Nephron (organoid): ENCODE measurements at regions not wholly inside any gene's neighbourhood (a gene's known extent, or its start where the extent isn't known, plus 50 kb on each side); places are given as distances from the start of the nearest gene placed in this dataset.

ENCODE experiments used
- H3K27ac Mint-ChIP-seq, 3 experiments: 2 replicates each; pipeline ENCODE4 v1.8.0; 2020; ENCODE audit warnings: mixed read lengths in 3 of 3, mild to moderate bottlenecking in 2 of 3, moderate library complexity in 1 of 3
- H3K27me3 Mint-ChIP-seq: 2 replicates; pipeline ENCODE4 v1.8.0; 2021; ENCODE audit warnings: low read depth, mild to moderate bottlenecking, moderate library complexity, mixed read lengths
- H3K36me3 Mint-ChIP-seq: 2 replicates; pipeline ENCODE4 v1.8.0; 2020; ENCODE audit warnings: low read depth, mixed read lengths
- H3K4me1 Mint-ChIP-seq: 2 replicates; pipeline ENCODE4 v1.8.0; 2020; ENCODE audit warnings: mixed read lengths
- H3K4me3 Mint-ChIP-seq, 3 experiments: 2 replicates each; pipeline ENCODE4 v1.8.0; 2020; ENCODE audit warnings: mild to moderate bottlenecking in 3 of 3, mixed read lengths in 3 of 3, moderate library complexity in 2 of 3
- H3K9me3 Mint-ChIP-seq: 2 replicates; pipeline ENCODE4 v1.8.0; 2020; ENCODE audit warnings: mixed read lengths
- CTCF ChIP-seq, 3 experiments: fragments of 200-600 bp; sonication (generic); IDR thresholded peaks; one replicate each; pipeline ENCODE4 v1.5.0; 2021; ENCODE audit warnings: antibody characterized with exemption in 3 of 3; ENCODE audit not compliant: unreplicated experiment in 3 of 3

DNA sequence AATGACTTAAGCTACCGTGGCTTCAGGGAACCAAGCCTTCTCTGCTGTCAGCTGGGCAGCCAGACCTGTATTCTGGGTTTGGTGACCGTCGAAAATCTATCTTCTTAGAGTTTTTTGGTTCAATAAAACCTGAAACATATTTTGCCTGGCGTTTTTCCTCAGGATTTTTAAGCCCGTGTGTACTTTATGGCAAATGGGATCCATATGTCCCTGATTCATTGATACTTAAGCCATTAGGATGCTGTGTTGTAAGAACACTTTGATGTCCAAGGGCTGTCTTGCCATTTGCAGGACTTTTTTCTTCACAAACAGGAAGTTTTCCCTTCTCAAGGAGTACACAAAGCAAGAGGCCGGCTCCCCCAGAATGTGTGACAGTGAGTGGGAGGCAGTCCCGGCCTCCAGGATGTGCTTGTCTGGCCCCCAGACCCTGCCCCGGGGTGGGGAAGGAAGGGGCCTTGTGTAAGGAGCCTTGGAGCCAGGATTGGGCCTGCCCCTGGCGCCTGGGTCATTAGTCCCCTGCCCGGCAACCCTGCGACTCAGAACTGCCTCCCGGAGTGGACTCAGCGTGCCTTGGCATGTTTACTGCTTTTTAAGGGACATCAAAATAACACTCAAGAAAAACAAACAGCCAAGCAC is 83.4 kb upstream of the SMIM23 start:
- Mint-ChIP-seq H3K4me3 (no peak overlapping the region), H3K36me3 (no peaks in the 10 kb centered on the region), H3K9me3 (no peaks in the 10 kb centered on the region), H3K27ac (peak overlapping the region; percentile 83 to 91 (median 85)), H3K4me1 (peaks cover 49% of the 10 kb centered on the region), H3K27me3 (peaks cover 14% of the 10 kb centered on the region)
- no peak for TF ChIP-seq CTCF (IDR thresholded peaks at IDR 0.05; ENCODE audit: unreplicated experiment in 3 of 3)

GRCh38 chr5:171703146-171703545 is 82.5 kb upstream of the SMIM23 start:
- peak overlapping the region in 2 of 3 experiments; percentile 19 to 48 for H3K27ac Mint-ChIP-seq
- peaks cover 14% of the 10 kb centered on the region for H3K27me3 Mint-ChIP-seq
- peaks cover 49% of the 10 kb centered on the region for H3K4me1 Mint-ChIP-seq
- no peaks in the 10 kb centered on the region for H3K9me3 Mint-ChIP-seq
- no peak overlapping the region for H3K4me3 Mint-ChIP-seq
- no peak for TF ChIP-seq CTCF (IDR thresholded peaks at IDR 0.05; ENCODE audit: unreplicated experiment in 3 of 3)
- H3K36me3 Mint-ChIP-seq: no peaks in the 10 kb centered on the region

- TF ChIP-seq CTCF (IDR thresholded peaks at IDR 0.05; ENCODE audit: unreplicated experiment in 3 of 3): no peak
- Mint-ChIP-seq H3K4me3 (no peak overlapping the region), H3K36me3 (no peaks in the 10 kb centered on the region), H3K27ac (peak overlapping the region in 1 of 3 experiments; percentile 9), H3K27me3 (peaks cover 7% of the 10 kb centered on the region), H3K9me3 (no peaks in the 10 kb centered on the region), H3K4me1 (peaks cover 39% of the 10 kb centered on the region)
Measured at GRCh38 chr5:171705036-171705435, 80.6 kb upstream of the SMIM23 start.

GRCh38 chr5:171705830-171706468 is 79.7 kb upstream of the SMIM23 start:
- Mint-ChIP-seq H3K4me1 (peaks cover 30% of the 10 kb centered on the region), H3K36me3 (no peaks in the 10 kb centered on the region), H3K27ac (peak overlapping the region in 2 of 3 experiments; percentile 9 to 43), H3K4me3 (no peak overlapping the region), H3K9me3 (no peaks in the 10 kb centered on the region), H3K27me3 (peaks cover 7% of the 10 kb centered on the region)
- TF ChIP-seq CTCF (IDR thresholded peaks at IDR 0.05; ENCODE audit: unreplicated experiment in 3 of 3): no peak

GRCh38 chr5:171706736-171707441 is 78.7 kb upstream of the SMIM23 start:
- Mint-ChIP-seq H3K4me3 (no peak overlapping the region), H3K9me3 (no peaks in the 10 kb centered on the region), H3K4me1 (peaks cover 21% of the 10 kb centered on the region), H3K27me3 (peaks cover 7% of the 10 kb centered on the region), H3K36me3 (no peaks in the 10 kb centered on the region), H3K27ac (no peak overlapping the region)
- TF ChIP-seq CTCF (IDR thresholded peaks at IDR 0.05; ENCODE audit: unreplicated experiment in 3 of 3): no peak
